ENCODE measurements at regions not wholly inside any gene's neighbourhood (a gene's known extent, or its start where the extent isn't known, plus 50 kb on each side); places are given as distances from the start of the nearest gene placed in this dataset.

- no peak for DNase-seq
- H3K9me3 Mint-ChIP-seq (ENCODE audit: unreplicated experiment), result peaks cover 2% of the 10 kb centered on the region
- no peak overlapping the region for H3K4me3 Mint-ChIP-seq (ENCODE audit: unreplicated experiment)
- H3K4me1 Mint-ChIP-seq (ENCODE audit: low read depth, unreplicated experiment), result peaks cover 2% of the 10 kb centered on the region
- TF ChIP-seq CTCF (IDR thresholded peaks at IDR 0.05; ENCODE audit: partially characterized antibody, unreplicated experiment), result no peak
- H3K27me3 Mint-ChIP-seq (ENCODE audit: unreplicated experiment), result no peaks in the 10 kb centered on the region
- H3K36me3 Mint-ChIP-seq (ENCODE audit: unreplicated experiment), result no peaks in the 10 kb centered on the region
- H3K27ac Mint-ChIP-seq (ENCODE audit: unreplicated experiment), result no peak overlapping the region
Observed at GRCh38 chr5:4089087-4089486, 493.5 kb downstream of the IRX1 start.

GRCh38 chr5:4093236-4093635 lies 497.6 kb downstream of the IRX1 start:
- Mint-ChIP-seq H3K4me1 (ENCODE audit: low read depth, unreplicated experiment) (peaks cover 2% of the 10 kb centered on the region), H3K27me3 (ENCODE audit: unreplicated experiment) (no peaks in the 10 kb centered on the region), H3K36me3 (ENCODE audit: unreplicated experiment) (no peaks in the 10 kb centered on the region), H3K9me3 (ENCODE audit: unreplicated experiment) (peaks cover 5% of the 10 kb centered on the region), H3K27ac (ENCODE audit: unreplicated experiment) (no peak overlapping the region), H3K4me3 (ENCODE audit: unreplicated experiment) (no peak overlapping the region)
- no peak for DNase-seq
- no peak for TF ChIP-seq CTCF (IDR thresholded peaks at IDR 0.05; ENCODE audit: partially characterized antibody, unreplicated experiment)

- H3K9me3 Mint-ChIP-seq (ENCODE audit: unreplicated experiment), result peaks cover 8% of the 10 kb centered on the region
- H3K36me3 Mint-ChIP-seq (ENCODE audit: unreplicated experiment), result no peaks in the 10 kb centered on the region
- DNase-seq, result no peak
- no peaks in the 10 kb centered on the region for H3K27me3 Mint-ChIP-seq (ENCODE audit: unreplicated experiment)
- TF ChIP-seq CTCF (IDR thresholded peaks at IDR 0.05; ENCODE audit: partially characterized antibody, unreplicated experiment), result no peak
- peaks cover 2% of the 10 kb centered on the region for H3K4me1 Mint-ChIP-seq (ENCODE audit: low read depth, unreplicated experiment)
- H3K4me3 Mint-ChIP-seq (ENCODE audit: unreplicated experiment), result no peak overlapping the region
- H3K27ac Mint-ChIP-seq (ENCODE audit: unreplicated experiment), result no peak overlapping the region
Observed at GRCh38 chr5:4093970-4094369, 498.3 kb downstream of the IRX1 start.

- H3K27me3 Mint-ChIP-seq (ENCODE audit: unreplicated experiment), result peaks cover 2% of the 10 kb centered on the region
- TF ChIP-seq CTCF (IDR thresholded peaks at IDR 0.05; ENCODE audit: partially characterized antibody, unreplicated experiment), result no peak
- H3K36me3 Mint-ChIP-seq (ENCODE audit: unreplicated experiment), result no peaks in the 10 kb centered on the region
- peaks cover 11% of the 10 kb centered on the region for H3K9me3 Mint-ChIP-seq (ENCODE audit: unreplicated experiment)
- H3K27ac Mint-ChIP-seq (ENCODE audit: unreplicated experiment), result no peak overlapping the region
- DNase-seq, result no peak
- H3K4me1 Mint-ChIP-seq (ENCODE audit: low read depth, unreplicated experiment), result peaks cover 19% of the 10 kb centered on the region
- H3K4me3 Mint-ChIP-seq (ENCODE audit: unreplicated experiment), result no peak overlapping the region
Observed at GRCh38 chr5:4095918-4096630, 500.4 kb downstream of the IRX1 start.

- H3K36me3 Mint-ChIP-seq (ENCODE audit: unreplicated experiment), result no peaks in the 10 kb centered on the region
- no peak for DNase-seq
- TF ChIP-seq CTCF (IDR thresholded peaks at IDR 0.05; ENCODE audit: partially characterized antibody, unreplicated experiment), result no peak
- H3K4me3 Mint-ChIP-seq (ENCODE audit: unreplicated experiment), result no peak overlapping the region
- no peak overlapping the region for H3K27ac Mint-ChIP-seq (ENCODE audit: unreplicated experiment)
- H3K4me1 Mint-ChIP-seq (ENCODE audit: low read depth, unreplicated experiment), result peaks cover 26% of the 10 kb centered on the region
- H3K9me3 Mint-ChIP-seq (ENCODE audit: unreplicated experiment), result peaks cover 14% of the 10 kb centered on the region
- peaks cover 5% of the 10 kb centered on the region for H3K27me3 Mint-ChIP-seq (ENCODE audit: unreplicated experiment)
Observed at GRCh38 chr5:4097199-4097598, 501.6 kb downstream of the IRX1 start.

All from glutamatergic neuron (in vitro differentiated cells).